DND-41 (cell line): ENCODE measurements at regions not wholly inside any gene's neighbourhood (a gene's known extent, or its start where the extent isn't known, plus 50 kb on each side); places are given as distances from the start of the nearest gene placed in this dataset.

Source experiments
- EZH2 ChIP-seq: IDR thresholded peaks from 3 replicates; pipeline ENCODE4 v1.6.1; 2012; ENCODE audit warnings: borderline replicate concordance, low read depth, mild to moderate bottlenecking, moderate library complexity, low read length, inconsistent platforms; ENCODE audit not compliant: severe bottlenecking
- TF ChIP-seq, protein P1 (sequence below): IDR thresholded peaks from 2 replicates; pipeline ENCODE4 v1.5.1; 2012; ENCODE audit warnings: borderline replicate concordance, low read length, moderate library complexity, mild to moderate bottlenecking; ENCODE audit not compliant: poor library complexity, severe bottlenecking; ENCODE audit errors: extremely low read depth

DNA sequence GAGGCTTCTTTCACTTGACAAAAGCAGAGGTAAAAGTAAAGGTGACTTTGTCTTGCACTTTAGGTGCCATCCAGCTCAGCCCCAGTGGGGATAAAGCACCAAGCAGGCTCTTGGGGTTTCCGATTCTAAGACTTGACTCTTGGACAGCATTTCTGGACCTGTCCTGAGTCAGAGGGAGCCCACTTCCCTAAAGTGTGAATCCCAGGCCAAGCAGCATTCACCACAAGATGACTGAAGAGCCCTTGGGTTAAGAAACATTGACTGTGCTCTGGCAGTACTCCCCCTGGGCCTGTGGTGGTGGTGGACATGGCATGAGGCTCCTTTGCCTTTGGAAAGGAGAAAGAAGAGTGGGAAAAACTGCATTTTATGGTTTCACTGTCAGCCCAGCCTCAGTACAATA is 638.0 kb upstream of the VRK2 start:
- TF ChIP-seq, protein P1, sequence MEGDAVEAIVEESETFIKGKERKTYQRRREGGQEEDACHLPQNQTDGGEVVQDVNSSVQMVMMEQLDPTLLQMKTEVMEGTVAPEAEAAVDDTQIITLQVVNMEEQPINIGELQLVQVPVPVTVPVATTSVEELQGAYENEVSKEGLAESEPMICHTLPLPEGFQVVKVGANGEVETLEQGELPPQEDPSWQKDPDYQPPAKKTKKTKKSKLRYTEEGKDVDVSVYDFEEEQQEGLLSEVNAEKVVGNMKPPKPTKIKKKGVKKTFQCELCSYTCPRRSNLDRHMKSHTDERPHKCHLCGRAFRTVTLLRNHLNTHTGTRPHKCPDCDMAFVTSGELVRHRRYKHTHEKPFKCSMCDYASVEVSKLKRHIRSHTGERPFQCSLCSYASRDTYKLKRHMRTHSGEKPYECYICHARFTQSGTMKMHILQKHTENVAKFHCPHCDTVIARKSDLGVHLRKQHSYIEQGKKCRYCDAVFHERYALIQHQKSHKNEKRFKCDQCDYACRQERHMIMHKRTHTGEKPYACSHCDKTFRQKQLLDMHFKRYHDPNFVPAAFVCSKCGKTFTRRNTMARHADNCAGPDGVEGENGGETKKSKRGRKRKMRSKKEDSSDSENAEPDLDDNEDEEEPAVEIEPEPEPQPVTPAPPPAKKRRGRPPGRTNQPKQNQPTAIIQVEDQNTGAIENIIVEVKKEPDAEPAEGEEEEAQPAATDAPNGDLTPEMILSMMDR: no peak
- no peak for TF ChIP-seq EZH2
